GM18502 (cell line): ENCODE measurements at regions not wholly inside any gene's neighbourhood (a gene's known extent, or its start where the extent isn't known, plus 50 kb on each side); places are given as distances from the start of the nearest gene placed in this dataset.
A peak's percentile ranks its signal among the peaks of the same experiment; 100 is the strongest.

Experiments used
- ATAC-seq: cut with Tn5 transposase; IDR thresholded peaks from one replicate; pipeline ENCODE4 v1.9.1; 2021; ENCODE audit warnings: mild to moderate bottlenecking; ENCODE audit not compliant: unreplicated experiment, poor library complexity

DNA sequence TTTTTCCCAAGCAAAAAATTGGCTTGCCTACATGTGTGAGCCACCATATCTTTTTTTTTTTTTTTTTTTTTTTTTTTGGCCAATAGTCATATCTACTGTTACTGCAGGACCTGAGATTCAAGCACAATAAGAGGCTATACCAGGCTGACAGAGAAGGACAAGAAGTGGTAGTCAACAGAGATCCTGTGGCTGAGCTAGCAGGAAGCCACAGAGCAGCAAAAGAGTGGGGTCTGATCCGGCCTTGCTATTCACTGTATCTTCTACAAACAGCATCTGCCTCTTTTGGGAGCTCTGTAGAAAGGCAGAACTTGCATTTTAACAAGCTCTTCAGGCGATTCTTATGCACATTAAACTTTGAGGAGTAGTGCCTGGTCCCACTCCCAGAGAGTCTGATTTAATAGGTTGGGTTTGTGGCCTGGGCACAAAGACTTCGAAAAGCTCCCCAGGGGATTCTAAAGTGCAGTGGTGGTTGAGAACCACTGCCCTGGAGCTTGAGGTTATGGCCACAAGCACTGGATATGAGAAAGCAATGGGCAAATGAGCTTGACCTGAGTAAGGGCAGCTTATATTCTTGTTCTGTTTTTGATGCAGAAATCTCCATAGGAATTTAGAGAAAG, 162.8 kb downstream of the PIK3R1 start:
- peak; percentile 83 for ATAC-seq

DNA sequence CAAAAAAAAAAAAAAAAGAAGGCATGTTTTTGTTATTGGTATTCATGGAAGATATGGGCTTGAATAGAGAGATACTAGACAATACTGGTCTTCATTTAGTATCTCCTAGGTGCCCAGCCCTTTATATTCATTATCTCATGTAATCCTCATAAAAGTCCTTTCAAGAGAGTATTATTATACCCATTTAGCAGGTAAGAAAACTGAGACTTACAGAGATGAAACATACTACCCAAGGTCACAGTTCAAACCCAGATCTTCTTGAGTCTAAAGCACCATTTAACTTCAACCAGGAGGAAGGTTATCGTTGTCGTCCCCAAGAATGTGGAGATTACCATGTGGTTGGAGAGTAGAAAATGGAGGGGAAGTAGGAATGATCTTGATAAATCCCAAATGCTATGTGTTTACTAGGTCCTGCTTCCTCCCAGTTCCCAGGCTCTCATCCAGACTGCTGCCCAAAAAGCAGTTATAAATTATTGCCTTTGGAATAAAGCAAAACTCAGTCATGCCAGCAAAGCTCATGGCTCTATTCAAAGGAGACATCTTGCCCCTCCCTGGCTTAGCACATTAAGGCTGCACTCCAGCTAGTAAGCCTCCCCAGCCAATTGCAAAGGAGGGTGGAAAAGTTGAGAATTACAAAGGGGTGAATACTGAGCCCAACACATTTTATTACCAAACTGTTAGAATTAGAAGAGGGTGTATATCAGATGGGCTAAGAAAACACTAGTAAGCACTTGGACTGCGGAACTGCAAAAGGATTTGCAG, 163.9 kb downstream of the PIK3R1 start:
- ATAC-seq = no peak

DNA sequence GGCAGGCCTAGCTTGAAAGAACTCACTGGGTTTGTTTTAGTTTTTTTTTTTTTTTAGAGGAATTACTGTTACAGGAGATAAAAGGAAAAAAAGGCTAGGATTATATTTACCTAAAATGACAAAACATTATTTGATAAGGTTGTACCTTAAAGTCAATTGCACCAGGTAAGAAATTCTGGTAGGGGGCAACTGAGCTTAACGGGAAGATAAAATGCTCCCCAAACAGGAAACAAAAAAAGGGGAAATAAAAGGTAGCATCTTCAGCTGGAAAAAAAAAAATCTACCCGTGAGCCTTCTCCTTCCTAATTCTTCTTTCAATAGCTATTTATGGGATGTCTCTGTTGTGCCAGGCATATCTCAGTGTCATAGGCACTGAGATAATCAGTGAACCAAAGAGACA, 164.5 kb downstream of the PIK3R1 start:
- ATAC-seq = no peak

DNA sequence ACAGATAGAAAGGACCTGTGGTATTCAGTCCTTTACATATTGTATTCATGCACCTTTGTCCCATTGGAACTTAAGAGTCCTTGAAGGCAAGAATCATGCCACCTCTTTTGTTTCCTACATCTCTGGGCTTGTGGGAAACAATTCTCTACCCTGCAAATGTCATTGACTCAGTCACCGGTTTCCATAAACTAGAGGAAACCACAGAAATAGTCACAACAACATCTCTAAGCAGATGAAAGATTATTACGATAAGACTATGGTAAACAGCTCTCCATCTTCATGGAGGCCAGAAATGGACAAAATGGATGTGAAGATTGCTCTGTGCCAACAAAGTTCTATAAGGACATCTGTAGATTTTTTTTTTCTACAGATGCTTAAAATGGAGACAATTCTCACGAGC, 165.5 kb downstream of the PIK3R1 start:
- ATAC-seq = no peak

DNA sequence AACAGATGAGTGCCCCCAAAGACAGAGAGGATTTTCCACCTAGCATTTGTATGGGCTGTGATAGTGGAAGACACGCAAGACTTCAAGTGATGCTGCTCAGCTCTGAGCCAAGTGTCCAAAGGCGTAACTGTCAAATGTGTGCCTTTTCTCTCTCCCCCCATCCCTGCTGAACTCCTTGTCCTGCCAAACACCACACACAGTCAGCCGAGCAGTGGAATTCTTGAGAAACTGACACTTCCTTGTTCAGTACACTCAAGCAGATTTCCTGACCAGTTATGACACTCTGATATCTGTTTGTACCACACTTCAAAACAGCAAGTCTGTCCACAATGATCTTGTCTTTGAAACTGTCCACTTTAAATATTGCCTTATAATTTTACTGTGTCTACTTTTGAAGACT, 166.4 kb downstream of the PIK3R1 start:
- ATAC-seq = no peak

DNA sequence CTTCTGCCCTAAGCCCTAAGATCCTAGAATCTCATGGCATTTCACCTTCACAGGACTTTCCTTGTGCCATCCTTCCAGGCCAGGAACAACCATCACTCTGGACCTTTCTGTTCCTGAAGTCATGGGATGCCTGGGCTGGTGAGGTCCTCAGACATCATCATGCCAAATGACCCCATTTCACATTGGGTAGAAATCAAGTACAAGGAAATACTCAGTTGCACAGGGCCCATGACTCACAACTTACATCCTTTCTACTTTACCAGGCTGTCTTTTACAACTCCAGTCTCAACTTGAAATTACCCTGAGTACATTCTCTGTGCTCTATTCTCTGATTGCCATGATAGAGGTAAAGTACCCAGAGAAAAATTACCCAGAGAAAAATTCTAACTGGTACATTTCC, 167.1 kb downstream of the PIK3R1 start:
- no peak for ATAC-seq

DNA sequence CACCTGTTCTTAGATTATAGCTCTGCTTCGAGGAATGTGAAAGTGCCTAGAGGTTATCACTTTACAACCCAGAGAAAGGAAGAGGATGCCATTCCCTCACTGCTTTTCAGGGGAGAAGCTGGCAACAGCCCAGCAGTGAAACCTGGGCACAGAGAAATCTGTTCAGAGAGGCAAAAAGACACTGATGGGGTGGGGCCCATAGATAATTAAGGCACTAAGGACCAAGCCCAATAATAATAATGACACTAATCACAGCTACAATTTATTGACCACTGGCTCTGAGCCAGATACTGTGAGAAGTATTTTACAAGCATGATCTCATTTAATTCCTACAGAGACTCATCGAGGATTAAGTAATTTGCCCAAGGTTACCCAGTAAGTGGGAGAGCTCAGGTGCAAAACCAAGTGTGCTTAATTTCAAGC, 168.3 kb downstream of the PIK3R1 start:
- no peak for ATAC-seq

DNA sequence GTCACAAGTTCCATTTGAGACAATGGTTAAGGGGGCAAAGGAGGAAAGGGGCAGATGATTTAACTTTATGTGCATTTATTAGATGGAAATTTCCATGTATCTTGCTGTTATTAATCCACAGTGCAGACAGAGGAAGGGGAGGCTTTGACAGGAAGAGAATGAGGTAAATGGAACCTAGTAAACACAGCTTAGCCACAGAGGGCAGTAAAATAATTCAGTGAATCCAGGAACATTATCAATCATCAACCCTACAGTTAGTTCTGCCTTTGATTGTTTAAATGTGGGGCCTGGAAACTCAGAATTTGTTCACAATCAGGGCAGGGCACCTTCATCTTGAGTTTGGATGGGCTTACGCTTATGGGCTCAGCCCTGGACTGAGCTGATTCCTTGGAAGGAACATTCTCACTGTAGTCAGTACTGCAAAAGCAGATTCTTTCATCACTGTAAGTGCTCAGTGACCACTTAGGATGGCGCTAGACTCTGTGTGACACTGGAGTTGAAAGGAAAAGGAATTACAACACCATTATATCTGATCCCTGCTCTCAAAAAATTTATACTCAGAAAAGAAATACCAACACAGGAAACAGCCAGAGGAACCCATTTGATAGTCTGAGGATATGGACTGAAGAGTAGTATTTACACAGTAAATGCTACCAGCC, 169.5 kb downstream of the PIK3R1 start:
- no peak for ATAC-seq

DNA sequence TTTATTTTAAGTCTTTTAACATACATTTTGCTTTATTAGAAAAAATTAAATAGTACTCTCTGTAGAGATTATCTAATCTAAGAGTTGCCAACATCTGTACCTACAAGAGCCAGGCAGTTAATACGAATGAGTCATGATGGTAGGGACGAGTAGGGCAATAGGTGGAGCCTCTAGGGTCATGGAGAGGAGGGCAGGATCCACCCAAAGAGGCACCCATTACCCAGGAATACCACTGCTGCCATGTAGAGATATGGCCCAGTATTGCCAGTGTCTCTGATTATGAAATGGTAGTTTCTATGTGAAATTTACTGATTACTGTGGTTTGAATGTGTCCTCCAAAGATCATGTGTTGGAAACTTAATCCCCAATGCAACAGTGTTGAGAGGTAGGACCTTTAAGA, 170.4 kb downstream of the PIK3R1 start:
- no peak for ATAC-seq

DNA sequence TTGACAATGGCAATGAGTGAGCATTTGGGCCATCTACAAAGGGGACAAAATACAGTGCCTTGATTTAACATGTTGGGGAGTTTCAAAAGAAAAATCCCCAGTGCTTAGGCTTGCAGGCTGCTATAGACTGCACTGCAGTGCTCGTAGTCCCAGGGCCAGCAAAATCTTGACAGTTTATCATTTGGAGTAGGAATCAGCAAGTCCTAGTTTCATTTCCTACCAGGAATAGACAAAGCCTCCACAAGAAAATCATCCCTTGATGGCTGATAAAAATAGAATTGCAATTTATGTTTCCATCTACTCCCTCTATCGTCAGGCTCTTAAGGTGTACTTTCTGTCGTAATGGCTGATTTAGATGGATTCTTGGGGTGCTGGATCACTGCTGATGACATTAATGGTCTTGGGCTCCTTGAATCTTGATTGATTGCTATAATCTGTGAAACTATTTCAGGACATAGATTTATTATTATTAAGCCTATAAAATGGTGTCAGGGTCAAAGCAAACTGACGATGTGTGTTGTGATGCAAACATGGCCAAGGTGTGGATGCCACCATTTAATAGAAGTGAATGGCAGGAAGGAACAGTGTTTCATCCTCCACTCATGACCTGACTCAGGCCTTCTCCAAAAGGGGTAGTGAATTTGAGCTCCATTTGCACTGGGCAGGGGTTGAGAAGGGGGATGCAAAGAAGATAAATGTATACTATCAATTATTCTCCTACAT, 171.7 kb downstream of the PIK3R1 start:
- no peak for ATAC-seq

DNA sequence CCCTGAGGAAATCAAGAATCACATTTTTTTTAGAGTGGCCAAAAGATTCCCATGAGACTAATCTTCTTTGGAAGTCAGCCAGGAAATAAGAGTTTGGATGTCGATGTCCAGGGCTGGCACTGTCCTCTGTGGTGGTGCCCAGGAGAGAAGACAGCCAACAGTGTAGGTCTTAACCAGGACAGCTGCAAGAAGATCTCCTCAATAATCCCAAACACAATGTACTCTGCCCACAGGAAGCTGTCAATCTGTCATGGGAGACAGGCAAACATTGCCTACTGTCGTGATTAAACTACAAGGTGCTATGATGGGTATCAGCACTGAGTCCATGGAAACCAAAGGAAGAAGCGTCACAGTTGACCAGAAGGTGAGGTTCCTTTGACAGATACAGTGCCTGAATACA, 174.1 kb downstream of the PIK3R1 start:
- no peak for ATAC-seq

DNA sequence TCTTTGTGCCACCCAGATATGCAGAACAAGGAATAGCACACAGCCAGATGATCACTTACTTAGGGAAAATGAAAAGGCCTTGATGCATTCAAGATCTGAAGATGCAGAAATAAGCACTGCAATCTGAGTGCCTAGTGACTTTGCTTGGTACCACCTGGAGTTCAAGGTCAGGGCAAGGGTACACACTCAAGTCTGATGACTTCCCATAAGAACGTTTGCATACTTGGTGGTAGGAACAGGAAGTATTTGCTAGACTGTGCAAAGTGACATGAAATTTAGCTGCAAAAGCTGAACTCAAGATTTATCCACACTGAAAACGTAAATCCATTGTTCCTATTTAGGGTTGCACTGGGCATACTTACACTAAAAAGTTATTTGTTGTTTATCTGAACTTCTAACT, 177.1 kb downstream of the PIK3R1 start:
- no peak for ATAC-seq

DNA sequence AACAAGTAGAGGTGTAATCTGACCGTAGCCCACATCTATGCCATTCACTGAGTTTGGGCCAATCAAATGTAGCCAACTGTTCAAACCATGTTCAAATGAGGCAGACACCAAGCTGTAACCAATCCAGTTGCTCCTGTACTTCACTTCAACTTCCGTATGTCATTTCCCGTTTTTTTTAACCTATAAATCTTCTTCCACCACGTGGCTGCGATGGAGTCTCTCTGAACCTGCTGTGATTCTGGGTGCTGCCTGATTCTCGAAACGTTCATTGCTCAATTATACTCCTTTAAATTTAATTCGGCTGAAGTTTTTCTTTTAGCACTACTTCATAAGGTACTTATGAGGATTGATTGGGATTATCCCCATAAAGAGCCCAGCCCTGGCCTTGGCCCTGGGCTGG, 179.7 kb downstream of the PIK3R1 start:
- no peak for ATAC-seq

DNA sequence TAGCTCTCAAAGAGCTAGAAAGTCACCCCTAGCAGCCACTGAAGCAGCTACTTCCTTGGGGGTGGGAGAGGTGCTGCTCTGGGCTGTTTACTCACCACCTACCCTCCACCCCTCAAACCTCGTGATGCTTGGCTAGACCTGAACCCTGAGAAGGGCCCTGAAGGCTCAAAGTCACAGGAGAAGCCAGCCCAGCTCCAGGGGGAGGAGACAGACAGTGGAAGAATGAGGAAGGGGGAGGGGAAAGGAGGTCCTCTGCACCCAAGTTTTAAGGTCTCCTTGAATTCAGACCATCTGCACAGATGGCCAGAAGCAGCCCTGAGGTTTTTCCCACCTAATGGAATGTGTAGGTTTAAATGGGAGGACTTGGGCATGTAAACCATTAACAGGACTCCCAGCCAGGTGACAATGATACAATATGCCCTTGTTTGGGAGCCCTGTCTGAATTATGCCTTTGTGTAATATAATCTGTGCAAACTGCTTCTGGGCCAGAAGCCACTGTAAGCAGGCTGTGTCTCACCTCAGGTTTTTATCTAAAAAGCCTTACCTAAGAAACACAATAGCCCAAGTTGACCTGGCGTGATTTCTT, 180.5 kb downstream of the PIK3R1 start:
- no peak for ATAC-seq

DNA sequence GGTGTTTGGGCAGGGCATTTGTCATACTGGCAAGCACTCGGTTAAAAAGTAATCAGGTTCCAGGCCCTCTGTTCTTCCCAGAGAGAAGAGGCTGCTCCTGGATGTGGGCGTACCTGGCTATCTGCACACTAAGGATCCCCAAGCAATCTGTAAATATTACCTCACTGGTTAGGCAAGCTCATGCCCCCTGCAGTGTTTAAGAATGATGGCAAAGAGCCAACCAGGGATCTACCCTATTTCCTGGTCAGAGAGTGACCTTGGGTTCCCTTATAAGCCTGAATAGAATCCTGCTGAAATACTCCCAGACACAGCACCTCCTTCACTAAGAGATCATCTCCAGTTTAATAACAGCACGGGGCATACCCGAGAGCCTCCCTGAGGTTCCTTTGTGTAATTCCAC, 181.2 kb downstream of the PIK3R1 start:
- ATAC-seq = no peak

DNA sequence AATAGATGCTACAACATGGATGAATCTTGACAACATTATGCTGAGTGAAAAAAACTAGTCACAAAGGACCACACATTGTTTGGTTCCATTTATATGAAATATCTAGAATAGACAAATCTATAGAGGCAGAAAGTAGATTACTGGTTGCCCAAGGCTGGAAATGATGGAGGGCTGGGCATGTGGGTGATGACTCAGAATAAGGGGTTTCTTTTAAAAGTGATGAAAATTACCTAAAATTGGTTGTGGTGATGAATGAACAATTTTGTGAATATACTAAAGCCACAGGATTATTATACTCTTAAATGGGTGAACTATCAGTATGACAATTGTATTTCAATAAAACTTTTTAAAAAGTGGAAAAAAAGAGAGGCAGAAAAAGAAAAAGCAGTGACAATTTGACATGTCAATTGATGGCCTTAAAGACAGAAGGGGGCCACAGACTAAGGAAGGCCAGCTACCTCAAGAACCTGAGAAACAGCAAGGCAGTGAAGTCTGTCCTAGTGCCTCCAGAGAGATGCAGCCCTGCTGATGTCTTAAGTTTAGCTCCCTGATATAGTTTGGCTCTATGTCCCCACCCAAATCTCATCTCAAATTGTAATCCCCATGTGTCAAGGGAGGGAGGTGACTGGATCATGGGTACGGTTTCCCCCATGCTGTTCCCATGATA, 182.7 kb downstream of the PIK3R1 start:
- ATAC-seq = no peak

DNA sequence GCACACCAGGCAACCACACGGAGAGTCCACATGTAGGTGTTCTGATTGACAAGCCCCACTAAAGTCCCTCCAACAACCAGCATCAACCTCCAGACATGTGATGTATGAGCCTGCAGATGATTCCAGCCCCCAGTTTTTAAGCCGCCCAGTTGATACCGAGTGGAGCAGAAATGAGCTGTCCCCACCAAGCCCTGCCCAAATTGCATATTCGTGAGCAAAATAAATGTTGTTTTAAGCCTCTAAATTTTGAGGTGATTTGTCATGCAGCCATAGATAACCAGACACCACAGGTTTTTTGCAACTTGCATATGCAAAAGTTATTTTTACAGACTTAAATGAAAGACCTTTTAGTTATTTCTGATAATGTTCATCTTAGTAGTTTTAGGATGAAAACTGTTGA, 187.7 kb downstream of the PIK3R1 start:
- no peak for ATAC-seq

DNA sequence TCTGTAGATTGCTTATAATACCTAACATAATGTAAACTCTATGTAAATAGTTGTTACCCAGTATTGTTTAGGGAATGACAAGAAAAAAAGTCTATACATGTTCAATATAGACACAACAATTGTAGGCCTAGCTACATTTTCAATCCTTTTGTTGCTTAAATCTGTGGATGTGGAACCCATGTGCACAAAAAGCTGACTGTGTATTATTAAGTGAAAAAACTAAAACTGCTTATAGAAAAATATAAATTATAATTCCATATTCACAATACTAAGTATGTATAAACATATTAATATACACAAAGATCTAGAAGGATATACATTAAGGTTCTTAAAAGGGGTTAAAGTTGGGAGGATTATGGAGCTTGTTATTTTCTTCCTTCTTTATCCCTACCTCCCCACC, 188.7 kb downstream of the PIK3R1 start:
- no peak for ATAC-seq

DNA sequence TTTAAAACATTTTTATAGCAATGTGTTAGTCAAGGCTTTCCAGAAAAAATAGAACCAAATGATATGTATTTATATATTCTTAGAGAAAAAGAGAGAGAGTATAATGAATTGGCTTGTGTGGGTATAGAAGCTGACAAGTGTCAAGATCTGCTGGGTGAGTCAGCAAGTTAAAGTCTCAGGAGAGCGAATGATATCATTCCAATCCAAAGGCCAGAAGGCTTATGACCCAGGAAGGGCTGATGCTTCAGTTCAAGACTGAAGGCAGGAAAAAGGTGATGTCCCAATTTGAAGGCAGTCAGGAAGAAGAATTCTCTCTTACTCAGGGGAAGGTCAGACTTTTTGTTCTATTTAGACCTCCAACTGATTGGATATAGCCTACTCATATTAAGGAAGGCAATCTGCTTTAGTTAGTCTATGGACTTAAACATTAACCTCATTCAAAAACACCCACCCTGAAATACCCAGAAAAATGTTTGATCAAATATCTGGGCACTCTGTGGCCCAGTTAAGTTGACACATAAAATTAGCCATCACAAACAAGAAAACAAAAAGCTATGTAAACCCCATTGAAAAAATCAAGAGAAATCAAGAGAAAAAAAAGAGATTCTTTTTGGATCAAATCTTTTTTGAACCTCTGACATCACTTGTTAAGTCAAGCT, 189.6 kb downstream of the PIK3R1 start:
- ATAC-seq = no peak
